Adrenal gland (tissue), 9 donors: ENCODE measurements at regions not wholly inside any gene's neighbourhood (a gene's known extent, or its start where the extent isn't known, plus 50 kb on each side); places are given as distances from the start of the nearest gene placed in this dataset.
A peak's percentile ranks its signal among the peaks of the same experiment; 100 is the strongest.

Experiments
- DNase-seq, 7 donors: peaks; one replicate each; pipeline ENCODE4 v3.0.0-alpha.2; 2019 to 2020
- H3K27ac ChIP-seq, 5 donors: fragments of 200-600 bp; sonication (generic) in 4 of 5; 1 replicate in 3 of 5; 2 replicates in 2 of 5; pipeline versions ENCODE4 v1.5.1 to v1.8.0; 2016 to 2020; ENCODE audit warnings: mild to moderate bottlenecking in 1 of 5
- H3K27me3 ChIP-seq: fragments of 200-600 bp; 2 replicates; pipeline ENCODE4 v1.8.0; 2021
- H3K36me3 ChIP-seq, 2 donors: fragments of 200-600 bp; replicated peaks in 1 of 2; 1 replicate in 1 of 2; 2 replicates in 1 of 2; pipeline versions ENCODE4 v1.5.1 to v1.8.0; 2018 to 2022
- H3K4me1 ChIP-seq, 2 donors: fragments of 200-600 bp; replicated peaks in 1 of 2; 1 replicate in 1 of 2; 2 replicates in 1 of 2; pipeline versions ENCODE4 v1.5.1 to v1.8.0; 2018 to 2021
- H3K4me3 ChIP-seq, 4 donors: fragments of 200-600 bp; sonication (generic) in 3 of 4; one replicate each; pipeline ENCODE4 v1.5.1; 2016 to 2018
- H3K9me3 ChIP-seq, 3 donors: fragments of 200-600 bp; sonication (generic) in 1 of 3; replicated peaks in 1 of 3; 1 replicate in 2 of 3; 2 replicates in 1 of 3; pipeline versions ENCODE4 v1.5.1 to v1.8.0; 2016 to 2021
- CTCF ChIP-seq, 6 experiments: fragments of 450-650 bp in 4 of 6; fragments of 200-600 bp in 2 of 6; sonication (generic) in 1 of 6; IDR thresholded peaks; 1 replicate in 5 of 6; 2 replicates in 1 of 6; pipeline versions ENCODE4 v1.5.1 to v1.8.0; 2016 to 2021; ENCODE audit warnings: antibody characterized with exemption in 6 of 6, mild to moderate bottlenecking in 2 of 6, moderate library complexity in 1 of 6
- POLR2A ChIP-seq, 2 donors: fragments of 450-650 bp; IDR thresholded peaks; one replicate each; pipeline ENCODE4 v1.6.1; 2017; ENCODE audit warnings: antibody characterized with exemption in 2 of 2, mild to moderate bottlenecking in 2 of 2, moderate library complexity in 1 of 2
- WGBS, 4 donors: extraction: QIAGEN DNeasy Blood & Tissue Kit in 2 of 4; methylation state at CpG; one replicate each; pipeline versions ENCODE4 v1.1.5 to v1.1.7; 2013 to 2017; 5-methylcytosine and 5-hydroxymethylcytosine counted together
- intact Hi-C, 2 donors: fragments of 100-400 bp; cut with DNase I; formaldehyde crosslinking; loops; one replicate each; pipeline versions ENCODE4 v1.14.1 to v1.15.0; 2022 to 2023
- donor health status: healthy with polysubstance abuse.
- donor health status: Bipolar disorder and iron deficiency.
- donor health status: DM: yes; HTN: yes; CAD: no.
- donor health status: DM: no; HTN: no; CAD: no.
- donor health status: DM: no; HTN: no; CAD: no.

DNA sequence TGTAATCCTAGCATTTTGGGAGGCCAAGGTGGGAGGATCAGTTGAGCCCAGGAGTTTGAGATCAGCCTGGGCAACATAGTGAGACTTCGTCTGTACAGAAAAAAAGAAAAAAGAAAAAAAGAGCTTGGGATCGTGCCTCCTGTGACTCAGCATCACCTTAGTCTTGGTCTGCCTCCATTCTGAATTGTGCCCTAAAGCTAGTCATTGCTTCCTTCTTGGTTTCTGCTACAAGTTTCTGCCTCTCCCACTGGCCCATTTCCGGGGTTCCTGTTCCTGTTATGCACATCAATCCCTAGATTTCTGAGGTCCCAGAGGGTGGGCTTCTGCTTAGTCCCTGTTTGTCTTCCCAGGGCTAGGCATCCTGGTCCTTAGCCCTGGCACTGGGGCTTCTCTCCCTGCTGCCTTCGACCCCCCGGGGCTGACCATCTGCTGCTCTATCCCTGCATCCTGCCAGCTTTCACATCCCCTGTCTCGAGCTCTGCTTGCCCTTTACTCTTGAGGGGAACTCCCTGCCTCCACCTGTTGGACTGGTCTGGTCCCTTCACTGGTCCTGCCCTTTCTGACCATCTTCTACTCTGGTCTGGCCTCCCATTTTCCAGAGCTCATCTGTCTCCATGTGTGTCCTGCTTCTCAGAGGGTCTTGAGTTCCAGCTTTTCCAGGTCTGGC, 77.5 kb upstream of the ESR1 start:
- H3K27me3 ChIP-seq: no peaks in the 10 kb centered on the region
- H3K9me3 ChIP-seq: no peaks in the 10 kb centered on the region
- no peak for DNase-seq
- no peak overlapping the region for H3K27ac ChIP-seq
- intact Hi-C loops: no loop called here
- no peak overlapping the region for H3K4me3 ChIP-seq
- H3K36me3 ChIP-seq: no peaks in the 10 kb centered on the region
- H3K4me1 ChIP-seq: no peaks in the 10 kb centered on the region
- 74 to 81% (median 79%) methylated on average over 6 of the region's 6 CpGs for WGBS, 4 donors
- TF ChIP-seq CTCF (IDR thresholded peaks at IDR 0.05) (no peak), POLR2A (IDR thresholded peaks at IDR 0.05) (no peak)

DNA sequence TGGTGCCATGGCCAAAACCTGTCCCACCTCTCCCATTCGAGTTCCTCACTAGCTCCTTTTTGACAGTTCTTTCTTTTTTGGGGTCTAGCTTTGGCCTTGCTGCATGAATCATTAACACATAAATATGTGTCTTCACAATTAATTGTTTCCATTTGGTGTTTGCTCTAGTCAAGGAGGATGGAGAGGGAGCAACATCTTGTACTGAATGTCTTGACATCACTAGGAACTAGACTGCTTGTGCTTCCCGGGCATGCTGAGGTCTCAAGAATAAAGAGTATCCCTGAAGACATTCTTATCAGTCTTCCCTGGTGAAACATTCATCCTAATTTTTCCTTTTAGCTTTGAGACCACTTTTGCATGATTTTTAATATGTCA, 77.0 kb upstream of the ESR1 start:
- DNase-seq: no peak
- no peak for TF ChIP-seq CTCF (IDR thresholded peaks at IDR 0.05)
- Histone ChIP-seq H3K9me3 (no peaks in the 10 kb centered on the region), H3K27ac (no peak overlapping the region), H3K4me3 (no peak overlapping the region), H3K4me1 (no peaks in the 10 kb centered on the region), H3K36me3 (no peaks in the 10 kb centered on the region), H3K27me3 (no peaks in the 10 kb centered on the region)
- intact Hi-C loops: no loop called here
- 84 to 89% (median 86%) methylated on average over 2 of the region's 2 CpGs for WGBS, 4 donors

DNA sequence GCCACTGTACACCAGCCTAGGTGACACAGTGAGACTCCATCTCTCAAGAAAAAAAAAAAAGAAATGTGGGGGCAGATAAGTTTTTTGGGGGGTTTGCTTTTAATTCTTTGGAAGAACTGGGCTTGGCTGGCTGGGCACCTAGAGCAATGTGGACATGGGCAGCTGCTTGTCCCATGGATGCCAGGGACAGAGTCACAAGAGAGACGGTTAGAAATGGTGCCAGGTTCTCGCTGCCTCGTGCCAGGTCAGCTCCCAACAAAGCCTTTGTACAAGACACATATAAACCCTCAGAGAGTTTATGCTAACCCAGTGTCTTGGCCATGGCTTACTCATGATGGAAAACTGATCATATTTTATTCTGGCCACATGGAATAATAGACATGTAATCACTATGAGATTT, 76.2 kb upstream of the ESR1 start:
- no peaks in the 10 kb centered on the region for H3K4me1 ChIP-seq
- H3K9me3 ChIP-seq: no peaks in the 10 kb centered on the region
- 56 to 87% (median 60%) methylated on average over 3 of the region's 3 CpGs for WGBS, 4 donors
- intact Hi-C loops: no loop called here
- no peaks in the 10 kb centered on the region for H3K27me3 ChIP-seq
- no peak overlapping the region for H3K27ac ChIP-seq
- no peak for DNase-seq
- H3K36me3 ChIP-seq: no peaks in the 10 kb centered on the region
- TF ChIP-seq CTCF (IDR thresholded peaks at IDR 0.05) (no peak), POLR2A (IDR thresholded peaks at IDR 0.05) (no peak)
- no peak overlapping the region for H3K4me3 ChIP-seq

DNA sequence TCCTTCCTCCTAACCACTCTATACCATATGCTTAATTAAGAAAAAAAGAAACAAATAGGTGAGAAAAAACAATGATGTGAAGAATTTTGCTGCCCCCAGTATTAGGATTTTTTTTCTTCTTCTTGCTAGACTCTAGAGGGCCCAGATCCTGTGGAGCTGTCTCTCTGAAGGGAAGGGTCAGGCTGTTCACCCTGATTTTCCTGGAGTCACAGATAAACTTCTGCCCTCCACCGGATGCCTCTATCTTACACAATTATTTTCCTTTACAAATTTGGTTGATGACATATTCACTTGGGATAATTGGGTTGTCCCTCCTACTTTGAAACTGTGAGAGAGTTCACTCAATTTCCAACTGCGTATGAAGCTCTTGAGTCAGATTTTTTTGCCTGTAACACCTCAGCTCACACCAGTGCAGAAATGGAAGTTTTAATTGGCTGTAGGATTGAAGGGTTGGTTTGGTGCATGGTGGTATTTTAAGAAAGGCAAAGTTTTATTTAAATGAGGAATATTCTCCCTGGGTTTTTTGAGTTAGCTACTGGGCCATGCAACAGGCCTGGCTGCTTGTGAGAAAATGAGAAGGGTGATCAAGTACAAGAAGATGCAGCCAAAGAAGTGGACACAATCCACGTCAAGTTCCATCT, 73.7 kb upstream of the ESR1 start:
- Histone ChIP-seq H3K9me3 (no peaks in the 10 kb centered on the region), H3K4me1 (peaks cover 0 to 3% of the 10 kb centered on the region in 2 donors), H3K36me3 (no peaks in the 10 kb centered on the region), H3K4me3 (no peak overlapping the region), H3K27ac (peak overlapping the region in 2 of 5 donors; percentile 22 to 27), H3K27me3 (no peaks in the 10 kb centered on the region)
- DNase-seq: peak in 6 of 7 donors; percentile 19 to 56 (median 24)
- TF ChIP-seq POLR2A (IDR thresholded peaks at IDR 0.05): no peak
- 70 to 83% (median 75%) methylated on average over 3 of the region's 3 CpGs for WGBS, 4 donors
- intact Hi-C loops: no loop called here

DNA sequence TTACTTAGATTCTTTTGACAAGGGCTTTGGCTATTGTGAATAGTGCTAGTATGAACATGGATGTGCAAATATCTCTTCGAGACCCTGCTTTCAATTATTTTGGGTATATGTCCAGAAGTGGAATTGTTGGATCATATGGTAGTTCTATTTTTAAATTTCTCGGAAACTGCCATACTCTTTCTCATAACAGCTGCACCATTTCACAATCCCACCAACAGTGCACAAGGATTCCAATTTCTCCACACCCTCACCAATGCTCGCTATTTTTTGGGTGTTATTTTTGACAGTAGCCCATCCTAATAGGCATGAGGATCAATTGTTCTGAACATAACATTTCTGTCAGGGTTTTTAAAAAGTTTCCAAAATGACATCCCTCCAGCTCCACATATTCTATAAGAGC, 69.2 kb upstream of the ESR1 start:
- 40 to 65% (median 46%) methylated on average over 3 of the region's 3 CpGs for WGBS, 4 donors
- TF ChIP-seq CTCF (IDR thresholded peaks at IDR 0.05) (no peak), POLR2A (IDR thresholded peaks at IDR 0.05) (no peak)
- no peaks in the 10 kb centered on the region for H3K9me3 ChIP-seq
- no peak for DNase-seq
- H3K4me3 ChIP-seq: no peak overlapping the region
- no peaks in the 10 kb centered on the region for H3K36me3 ChIP-seq
- H3K27me3 ChIP-seq: no peaks in the 10 kb centered on the region
- H3K27ac ChIP-seq: no peak overlapping the region
- intact Hi-C loops: no loop called here
- H3K4me1 ChIP-seq: peaks cover 0 to 3% of the 10 kb centered on the region in 2 donors
